ENCODE measurements at regions not wholly inside any gene's neighbourhood (a gene's known extent, or its start where the extent isn't known, plus 50 kb on each side); places are given as distances from the start of the nearest gene placed in this dataset.
"Not testable (repeated sequence)": the region's sequence is repeated elsewhere in the genome, so short reads cannot be mapped to it uniquely, and the experiment has no call there.

DNA sequence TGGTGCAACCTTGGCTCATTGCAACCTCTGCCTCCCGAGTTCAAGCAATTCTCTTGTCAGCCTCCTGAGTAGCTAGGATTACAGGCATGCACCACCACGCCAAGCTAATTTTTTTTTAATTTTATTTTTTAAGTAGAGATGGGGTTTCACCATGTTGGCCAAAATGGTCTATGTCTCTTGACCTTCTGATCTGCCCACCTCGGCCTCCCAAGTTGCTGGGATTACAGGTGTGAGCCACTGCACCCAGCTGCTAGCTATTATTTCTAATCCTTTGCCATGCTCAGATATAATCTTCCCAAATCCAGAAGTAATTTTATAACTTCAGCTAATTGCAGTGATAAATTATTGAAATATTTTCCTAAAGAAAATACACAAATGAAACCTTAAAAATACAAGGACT lies 305.1 kb upstream of the OR11H12 start:
- not testable (repeated sequence) for DNase-seq

- DNase-seq: not testable (repeated sequence)
Observed at GRCh38 chr14:18332366-18333035, 268.4 kb upstream of the OR11H12 start.

- DNase-seq: not testable (repeated sequence)
Observed at GRCh38 chr14:18333316-18333715, 267.6 kb upstream of the OR11H12 start.

- peak; percentile 3 for DNase-seq
Observed at GRCh38 chr14:18333799-18334198, 267.1 kb upstream of the OR11H12 start.
